GM12878 (cell line): ENCODE measurements at regions not wholly inside any gene's neighbourhood (a gene's known extent, or its start where the extent isn't known, plus 50 kb on each side); places are given as distances from the start of the nearest gene placed in this dataset.

Experiments used
- TF ChIP-seq, protein P1 (sequence below): fragments of 450-650 bp; formaldehyde crosslinking; IDR thresholded peaks from 2 replicates; pipeline ENCODE4 v1.4.0; 2022; ENCODE audit warnings: mild to moderate bottlenecking, moderate library complexity
- TF ChIP-seq, protein P2 (sequence below): IDR thresholded peaks from 2 replicates; pipeline ENCODE4 v1.6.1; 2012; ENCODE audit warnings: improper control_type of control experiment, low read depth, low read length; ENCODE audit not compliant: insufficient replicate concordance
- TF ChIP-seq, protein P3 (sequence below): fragments of 450-650 bp; IDR thresholded peaks from 2 replicates; pipeline ENCODE4 v1.6.1; 2017; ENCODE audit warnings: low read depth, mild to moderate bottlenecking, moderate library complexity

DNA sequence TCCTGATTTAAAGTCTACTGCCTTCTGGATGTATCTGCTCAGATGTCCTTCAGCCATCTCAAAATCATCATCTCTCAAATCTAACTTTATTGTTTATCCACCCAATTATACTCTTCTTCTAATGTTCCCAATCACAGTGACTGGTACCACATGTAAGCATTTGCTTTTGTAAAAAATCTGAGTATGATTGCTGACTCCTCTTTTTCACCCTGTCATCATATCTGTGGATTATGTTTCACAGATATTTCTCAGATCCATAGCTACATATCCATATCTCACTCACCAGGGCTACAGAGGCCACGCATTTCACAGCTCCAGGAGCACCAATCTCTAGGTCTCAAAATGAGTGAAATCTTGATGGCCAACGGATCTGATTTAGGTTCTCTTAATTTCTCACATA lies 76.1 kb downstream of the DHRS2 start (continued):
- TF ChIP-seq, protein P1, sequence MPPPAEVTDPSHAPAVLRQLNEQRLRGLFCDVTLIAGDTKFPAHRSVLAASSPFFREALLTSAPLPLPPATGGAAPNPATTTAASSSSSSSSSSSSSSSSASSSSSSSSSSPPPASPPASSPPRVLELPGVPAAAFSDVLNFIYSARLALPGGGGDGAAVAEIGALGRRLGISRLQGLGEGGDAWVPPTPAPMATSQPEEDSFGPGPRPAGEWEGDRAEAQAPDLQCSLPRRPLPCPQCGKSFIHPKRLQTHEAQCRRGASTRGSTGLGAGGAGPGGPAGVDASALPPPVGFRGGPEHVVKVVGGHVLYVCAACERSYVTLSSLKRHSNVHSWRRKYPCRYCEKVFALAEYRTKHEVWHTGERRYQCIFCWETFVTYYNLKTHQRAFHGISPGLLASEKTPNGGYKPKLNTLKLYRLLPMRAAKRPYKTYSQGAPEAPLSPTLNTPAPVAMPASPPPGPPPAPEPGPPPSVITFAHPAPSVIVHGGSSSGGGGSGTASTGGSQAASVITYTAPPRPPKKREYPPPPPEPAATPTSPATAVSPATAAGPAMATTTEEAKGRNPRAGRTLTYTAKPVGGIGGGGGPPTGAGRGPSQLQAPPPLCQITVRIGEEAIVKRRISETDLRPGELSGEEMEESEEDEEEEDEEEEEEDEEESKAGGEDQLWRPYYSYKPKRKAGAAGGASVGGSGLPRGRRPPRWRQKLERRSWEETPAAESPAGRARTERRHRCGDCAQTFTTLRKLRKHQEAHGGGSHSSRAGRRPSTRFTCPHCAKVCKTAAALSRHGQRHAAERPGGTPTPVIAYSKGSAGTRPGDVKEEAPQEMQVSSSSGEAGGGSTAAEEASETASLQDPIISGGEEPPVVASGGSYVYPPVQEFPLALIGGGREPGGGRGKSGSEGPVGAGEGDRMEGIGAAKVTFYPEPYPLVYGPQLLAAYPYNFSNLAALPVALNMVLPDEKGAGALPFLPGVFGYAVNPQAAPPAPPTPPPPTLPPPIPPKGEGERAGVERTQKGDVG (CRISPR knock-in tag) = no peak
- TF ChIP-seq, protein P2, sequence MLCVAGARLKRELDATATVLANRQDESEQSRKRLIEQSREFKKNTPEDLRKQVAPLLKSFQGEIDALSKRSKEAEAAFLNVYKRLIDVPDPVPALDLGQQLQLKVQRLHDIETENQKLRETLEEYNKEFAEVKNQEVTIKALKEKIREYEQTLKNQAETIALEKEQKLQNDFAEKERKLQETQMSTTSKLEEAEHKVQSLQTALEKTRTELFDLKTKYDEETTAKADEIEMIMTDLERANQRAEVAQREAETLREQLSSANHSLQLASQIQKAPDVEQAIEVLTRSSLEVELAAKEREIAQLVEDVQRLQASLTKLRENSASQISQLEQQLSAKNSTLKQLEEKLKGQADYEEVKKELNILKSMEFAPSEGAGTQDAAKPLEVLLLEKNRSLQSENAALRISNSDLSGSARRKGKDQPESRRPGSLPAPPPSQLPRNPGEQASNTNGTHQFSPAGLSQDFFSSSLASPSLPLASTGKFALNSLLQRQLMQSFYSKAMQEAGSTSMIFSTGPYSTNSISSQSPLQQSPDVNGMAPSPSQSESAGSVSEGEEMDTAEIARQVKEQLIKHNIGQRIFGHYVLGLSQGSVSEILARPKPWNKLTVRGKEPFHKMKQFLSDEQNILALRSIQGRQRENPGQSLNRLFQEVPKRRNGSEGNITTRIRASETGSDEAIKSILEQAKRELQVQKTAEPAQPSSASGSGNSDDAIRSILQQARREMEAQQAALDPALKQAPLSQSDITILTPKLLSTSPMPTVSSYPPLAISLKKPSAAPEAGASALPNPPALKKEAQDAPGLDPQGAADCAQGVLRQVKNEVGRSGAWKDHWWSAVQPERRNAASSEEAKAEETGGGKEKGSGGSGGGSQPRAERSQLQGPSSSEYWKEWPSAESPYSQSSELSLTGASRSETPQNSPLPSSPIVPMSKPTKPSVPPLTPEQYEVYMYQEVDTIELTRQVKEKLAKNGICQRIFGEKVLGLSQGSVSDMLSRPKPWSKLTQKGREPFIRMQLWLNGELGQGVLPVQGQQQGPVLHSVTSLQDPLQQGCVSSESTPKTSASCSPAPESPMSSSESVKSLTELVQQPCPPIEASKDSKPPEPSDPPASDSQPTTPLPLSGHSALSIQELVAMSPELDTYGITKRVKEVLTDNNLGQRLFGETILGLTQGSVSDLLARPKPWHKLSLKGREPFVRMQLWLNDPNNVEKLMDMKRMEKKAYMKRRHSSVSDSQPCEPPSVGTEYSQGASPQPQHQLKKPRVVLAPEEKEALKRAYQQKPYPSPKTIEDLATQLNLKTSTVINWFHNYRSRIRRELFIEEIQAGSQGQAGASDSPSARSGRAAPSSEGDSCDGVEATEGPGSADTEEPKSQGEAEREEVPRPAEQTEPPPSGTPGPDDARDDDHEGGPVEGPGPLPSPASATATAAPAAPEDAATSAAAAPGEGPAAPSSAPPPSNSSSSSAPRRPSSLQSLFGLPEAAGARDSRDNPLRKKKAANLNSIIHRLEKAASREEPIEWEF = no peak
- TF ChIP-seq, protein P3, sequence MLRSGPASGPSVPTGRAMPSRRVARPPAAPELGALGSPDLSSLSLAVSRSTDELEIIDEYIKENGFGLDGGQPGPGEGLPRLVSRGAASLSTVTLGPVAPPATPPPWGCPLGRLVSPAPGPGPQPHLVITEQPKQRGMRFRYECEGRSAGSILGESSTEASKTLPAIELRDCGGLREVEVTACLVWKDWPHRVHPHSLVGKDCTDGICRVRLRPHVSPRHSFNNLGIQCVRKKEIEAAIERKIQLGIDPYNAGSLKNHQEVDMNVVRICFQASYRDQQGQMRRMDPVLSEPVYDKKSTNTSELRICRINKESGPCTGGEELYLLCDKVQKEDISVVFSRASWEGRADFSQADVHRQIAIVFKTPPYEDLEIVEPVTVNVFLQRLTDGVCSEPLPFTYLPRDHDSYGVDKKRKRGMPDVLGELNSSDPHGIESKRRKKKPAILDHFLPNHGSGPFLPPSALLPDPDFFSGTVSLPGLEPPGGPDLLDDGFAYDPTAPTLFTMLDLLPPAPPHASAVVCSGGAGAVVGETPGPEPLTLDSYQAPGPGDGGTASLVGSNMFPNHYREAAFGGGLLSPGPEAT = no peak
